ENCODE measurements at regions not wholly inside any gene's neighbourhood (a gene's known extent, or its start where the extent isn't known, plus 50 kb on each side); places are given as distances from the start of the nearest gene placed in this dataset.

DNA sequence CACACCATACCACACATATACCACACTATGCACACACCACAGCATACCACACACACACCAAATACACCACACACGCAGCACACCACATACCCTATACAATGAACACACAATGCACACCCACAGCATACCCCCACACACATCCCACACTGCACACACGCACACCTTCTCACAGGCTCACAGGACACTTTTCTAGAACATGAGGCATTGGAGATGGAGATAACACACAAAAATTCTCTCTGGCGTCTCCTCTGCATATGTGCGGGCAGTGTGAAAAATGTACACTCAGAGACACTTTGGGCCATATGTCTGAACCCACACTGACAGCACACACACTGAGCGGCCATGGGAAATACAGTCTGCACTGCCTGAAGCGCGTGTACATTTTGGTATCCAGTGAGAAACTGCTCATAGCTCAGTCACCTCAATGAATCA lies 278.1 kb downstream of the GADD45G start:
- no peak for DNase-seq (ENCODE audit: low spot score)

DNA sequence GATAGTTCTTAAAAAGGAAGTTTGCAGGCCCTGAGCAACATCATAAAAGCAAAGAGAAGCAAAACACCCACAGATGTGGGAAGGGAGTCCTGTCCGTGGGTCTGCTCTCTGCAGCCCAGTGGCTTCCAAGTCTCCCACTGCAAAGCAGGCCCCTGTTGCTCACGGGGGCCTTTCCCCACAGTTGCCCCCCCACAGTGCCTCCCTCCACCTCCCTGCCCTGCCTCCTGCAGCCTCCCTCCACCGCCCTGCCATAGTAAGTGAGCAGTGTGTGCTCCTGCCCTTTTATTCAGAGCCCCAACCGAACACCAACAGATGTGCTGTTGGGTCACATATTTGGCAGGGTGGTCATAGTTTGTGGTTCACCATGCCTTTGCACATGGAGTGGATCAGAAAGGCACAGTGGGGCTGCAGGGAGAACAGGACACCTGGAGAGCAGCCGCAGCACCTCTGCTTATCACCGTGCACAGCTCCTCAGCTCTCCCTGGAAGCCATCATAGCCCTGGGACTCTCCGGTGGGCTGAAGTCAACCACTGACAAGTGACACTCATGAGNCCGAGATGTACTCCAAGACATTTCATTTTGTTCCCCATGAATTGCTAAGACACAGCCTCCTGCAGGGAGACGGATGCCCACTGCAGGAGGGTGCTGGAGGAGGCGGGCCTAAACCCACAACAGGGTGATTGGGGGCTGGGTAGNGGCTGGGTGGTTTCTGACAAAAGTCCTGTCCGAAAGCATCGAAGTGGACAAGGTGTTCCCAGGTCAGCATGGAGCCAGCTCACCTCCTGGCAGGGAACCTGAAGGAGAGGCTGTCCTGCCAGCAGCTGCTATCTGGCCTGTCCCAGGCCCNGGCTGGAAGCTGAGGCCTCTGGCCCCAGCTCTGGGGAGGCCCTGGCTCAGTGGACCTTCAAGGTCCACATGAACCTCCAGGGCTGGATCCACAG lies 278.9 kb downstream of the GADD45G start:
- DNase-seq (ENCODE audit: low spot score) = no peak

DNA sequence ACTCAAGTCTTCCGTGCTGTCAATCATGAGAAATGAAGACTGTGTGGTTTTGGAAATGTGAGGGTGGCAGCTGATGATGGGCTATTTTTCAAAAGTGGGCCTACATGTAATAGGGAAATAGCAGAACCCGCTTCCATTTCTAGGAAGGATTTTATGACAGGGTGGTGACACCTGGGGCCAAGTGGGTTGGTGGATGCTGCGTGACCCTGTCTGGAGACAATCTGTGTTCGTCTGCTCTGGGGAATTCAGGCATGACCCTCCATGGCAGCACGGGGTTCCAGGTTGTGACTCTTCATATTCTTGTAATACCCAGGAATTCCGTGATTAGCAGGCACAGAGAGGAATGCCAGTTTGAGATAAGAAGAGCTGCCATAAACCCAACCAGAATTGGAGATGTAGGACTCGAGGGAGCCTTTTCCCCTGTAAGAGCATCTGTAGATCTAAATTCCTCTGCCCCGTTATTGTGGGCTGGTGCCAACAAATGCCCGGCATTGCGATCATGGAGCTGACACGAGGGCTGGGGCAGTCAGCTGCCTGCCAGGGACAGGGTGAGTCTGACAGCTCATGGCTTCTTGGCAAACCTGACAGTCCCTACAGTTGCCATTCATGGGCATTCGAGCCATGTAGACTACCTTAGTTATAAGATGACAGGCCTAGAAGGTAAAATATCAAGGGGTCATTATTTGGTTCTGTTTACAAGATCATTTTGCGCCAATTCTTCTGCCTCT lies 279.7 kb downstream of the GADD45G start:
- no peak for DNase-seq (ENCODE audit: low spot score)

DNA sequence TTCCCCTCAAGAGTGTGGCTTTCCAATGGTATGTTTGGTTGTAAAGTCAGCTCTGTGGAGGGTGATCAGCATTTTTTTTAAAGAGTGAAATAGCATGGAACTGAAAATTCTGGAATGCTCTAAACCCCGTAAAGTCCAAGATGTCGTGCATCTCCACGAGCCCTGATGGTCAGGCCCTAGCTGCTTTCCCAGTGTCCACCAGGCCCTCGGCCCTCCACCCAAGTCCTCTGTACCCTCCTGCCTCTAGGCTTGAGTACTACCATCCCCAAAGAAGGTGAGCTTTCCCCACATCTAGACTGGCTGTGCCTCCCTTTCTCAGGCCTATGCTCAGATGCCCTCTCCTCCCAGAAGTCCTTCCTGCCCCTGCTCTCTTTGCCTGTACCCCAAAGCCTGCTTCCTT lies 280.3 kb downstream of the GADD45G start:
- DNase-seq (ENCODE audit: low spot score) = no peak

DNA sequence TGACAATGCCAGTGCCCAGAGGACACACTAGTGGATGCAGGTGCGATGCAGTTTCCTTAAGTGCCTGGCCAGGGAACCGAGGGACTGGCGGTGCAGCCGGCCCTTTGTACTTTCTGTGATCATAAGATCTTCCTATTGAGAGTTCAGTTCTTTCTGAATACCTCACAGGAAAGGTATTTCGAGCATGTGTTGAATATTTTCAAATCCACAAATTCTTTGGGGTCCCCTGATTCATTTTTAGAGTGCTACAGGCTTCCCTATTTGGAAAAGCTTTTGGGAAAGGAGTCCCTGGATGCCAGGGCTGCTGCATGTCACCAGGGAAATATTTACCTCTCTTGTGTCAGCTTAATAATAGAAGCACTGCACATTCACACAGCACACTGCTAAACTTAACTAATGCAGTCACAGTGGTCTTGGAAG lies 281.5 kb downstream of the GADD45G start:
- DNase-seq (ENCODE audit: low spot score) = no peak

DNA sequence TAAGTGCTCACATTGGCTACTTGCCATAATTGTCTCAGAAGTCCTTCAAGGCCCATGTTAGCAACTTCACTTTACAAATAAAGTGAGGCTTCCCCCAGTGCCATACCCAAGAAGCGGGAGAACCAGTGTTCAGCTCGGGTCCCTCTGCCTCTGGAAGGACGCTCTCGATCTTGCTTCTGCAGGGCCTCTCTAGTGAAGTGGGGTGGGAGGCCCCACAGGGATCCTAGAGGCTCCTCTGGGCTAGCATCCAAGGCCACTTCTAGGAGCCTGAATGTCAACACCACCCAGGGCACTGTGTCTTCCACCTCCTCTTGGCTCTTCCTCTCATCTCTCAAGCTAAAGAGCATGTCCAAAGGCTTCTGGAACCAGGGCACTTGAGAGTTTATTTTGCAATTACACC lies 282.5 kb downstream of the GADD45G start:
- no peak for DNase-seq (ENCODE audit: low spot score)

DNA sequence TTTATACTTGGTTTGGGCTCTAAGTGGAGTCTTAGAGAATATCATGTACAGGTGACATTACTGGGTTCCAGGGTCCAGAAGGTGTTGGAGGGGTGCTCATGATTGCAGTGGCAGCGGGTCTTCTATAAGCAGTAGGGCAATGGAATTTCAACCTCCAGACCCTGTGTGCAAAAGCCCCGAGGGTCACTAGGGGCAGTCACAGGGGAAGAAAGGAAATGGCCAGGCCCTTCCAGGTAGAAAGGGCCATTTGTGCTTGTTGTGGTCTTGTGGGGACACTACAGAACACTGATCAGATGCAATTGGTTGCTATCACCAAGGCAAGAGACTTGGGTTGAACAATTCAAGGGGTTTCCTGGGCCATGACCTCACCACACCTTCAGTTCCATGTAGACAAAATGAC lies 283.4 kb downstream of the GADD45G start:
- no peak for DNase-seq (ENCODE audit: low spot score)

DNA sequence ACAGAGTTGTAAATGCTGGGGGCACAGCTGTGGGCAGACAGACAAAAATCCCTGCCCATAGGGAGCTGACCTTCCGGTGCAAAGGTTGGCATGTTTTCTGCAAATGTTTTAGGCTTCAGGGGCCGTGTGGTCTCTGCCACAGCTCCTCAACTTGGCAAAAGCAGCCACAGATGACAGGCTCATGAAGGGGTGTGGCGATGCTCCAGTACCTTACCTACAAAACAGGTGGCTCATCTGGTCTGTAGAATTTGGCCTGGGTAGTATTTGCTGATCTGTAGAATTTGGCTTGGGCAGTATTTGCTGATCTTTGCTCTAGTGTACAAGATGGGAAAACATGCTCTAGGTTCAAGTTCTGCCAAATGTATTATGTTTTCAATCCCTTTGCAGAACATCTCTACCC lies 283.9 kb downstream of the GADD45G start:
- DNase-seq (ENCODE audit: low spot score) = no peak

DNA sequence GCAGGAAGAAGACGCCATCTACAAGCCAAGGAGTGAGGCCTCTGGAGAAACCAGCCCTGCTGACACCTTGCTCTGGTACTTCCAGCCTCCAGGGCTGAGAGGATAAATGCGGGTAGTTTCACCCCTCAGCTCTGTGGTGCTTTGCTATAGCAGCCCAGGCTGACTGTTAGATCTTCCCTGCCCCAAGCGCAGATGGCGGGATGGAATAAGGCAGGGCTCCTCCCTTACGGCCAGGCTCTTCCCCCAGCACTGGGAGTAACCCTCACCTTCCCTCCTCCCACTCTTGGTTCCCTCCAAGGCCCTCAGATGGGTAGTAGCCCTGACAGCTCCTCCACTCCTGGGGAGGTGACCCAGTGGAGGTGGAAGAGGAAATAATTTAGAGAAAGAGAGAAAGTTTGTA lies 285.1 kb downstream of the GADD45G start:
- DNase-seq (ENCODE audit: low spot score) = no peak

DNA sequence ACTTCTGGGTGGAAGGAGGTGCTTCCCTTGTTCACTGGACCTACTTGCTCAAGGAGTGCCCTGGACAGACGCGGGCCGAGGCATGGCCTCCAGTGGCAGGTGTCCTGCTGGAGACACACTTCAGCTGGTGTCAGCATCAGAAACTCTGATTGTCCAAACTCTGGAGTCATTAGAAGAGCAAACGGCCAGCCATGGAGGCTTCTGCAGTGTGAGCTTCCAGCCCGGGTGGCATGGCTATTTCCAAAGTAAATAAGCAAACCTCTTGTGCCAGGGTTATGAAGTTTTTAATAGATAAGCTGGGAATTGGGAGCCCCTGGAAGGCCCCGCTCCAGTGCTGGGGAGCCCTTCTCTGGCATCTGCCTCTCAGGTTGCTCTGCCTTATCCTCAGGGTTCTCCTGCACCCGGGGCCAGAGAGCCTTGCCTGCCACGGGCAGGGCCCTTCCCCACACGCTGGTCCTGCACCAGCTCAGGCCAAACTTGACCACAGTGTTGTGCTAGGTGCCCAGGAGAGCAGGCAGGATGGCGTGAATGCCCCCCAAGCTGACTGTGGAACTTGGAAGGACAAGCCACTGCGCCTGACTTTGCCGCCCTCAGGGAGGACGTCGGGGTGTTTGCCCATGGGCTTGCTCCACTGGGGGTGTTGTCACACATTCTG lies 285.6 kb downstream of the GADD45G start:
- no peak for DNase-seq (ENCODE audit: low spot score)

DNA sequence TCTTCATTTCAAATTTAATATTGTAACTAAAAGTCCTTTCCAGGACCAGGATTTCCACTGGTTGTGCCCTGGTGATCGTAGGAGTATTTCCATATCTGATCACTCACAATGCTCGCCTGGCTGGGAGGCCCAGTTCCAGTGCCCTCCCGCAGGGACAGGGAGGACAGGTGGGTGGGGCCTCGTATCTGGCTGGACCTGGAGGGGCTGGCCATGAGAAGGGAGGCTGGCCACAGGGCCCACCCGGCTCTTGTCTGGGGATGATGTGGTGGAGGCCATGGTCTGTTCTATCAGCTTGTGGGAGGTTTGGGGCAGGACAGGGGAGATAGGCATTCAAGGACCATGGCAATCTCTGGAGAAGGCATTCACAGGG lies 286.4 kb downstream of the GADD45G start:
- DNase-seq (ENCODE audit: low spot score) = no peak

DNA sequence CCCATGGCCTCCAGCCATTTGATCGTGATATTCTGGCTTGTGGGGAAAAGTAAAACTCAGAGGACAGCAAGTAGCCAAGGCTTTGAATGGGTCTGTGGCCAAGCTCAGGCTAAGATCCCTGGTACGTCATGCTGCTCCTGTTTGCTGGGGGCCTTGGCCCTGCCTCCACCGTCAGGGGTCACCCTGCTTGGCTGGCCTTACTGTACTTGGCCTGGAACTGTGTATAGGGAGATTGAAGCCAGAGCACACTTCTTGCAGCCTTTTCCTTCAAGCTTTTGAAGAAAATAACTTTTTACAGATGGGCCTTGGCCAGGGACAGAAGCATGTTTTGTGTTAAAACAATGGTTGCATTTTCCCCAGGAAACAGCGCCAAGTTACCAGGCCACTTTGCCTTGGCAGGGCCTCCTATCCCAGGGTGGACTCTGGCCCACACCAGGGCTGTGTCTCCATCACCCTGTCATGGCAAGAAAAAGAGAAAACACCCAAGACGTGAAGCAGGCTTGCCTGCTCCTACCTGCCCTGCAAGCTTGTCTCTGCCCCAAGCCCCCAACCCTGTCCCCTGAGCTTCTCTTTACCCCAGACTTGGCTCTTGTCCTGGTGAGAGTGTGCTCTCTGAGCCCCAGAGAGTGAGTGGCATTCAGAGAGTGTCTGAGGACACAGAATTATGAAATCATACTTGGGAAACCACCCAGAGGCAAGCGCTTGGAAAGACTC lies 286.9 kb downstream of the GADD45G start:
- DNase-seq (ENCODE audit: low spot score) = peak; percentile 80

DNA sequence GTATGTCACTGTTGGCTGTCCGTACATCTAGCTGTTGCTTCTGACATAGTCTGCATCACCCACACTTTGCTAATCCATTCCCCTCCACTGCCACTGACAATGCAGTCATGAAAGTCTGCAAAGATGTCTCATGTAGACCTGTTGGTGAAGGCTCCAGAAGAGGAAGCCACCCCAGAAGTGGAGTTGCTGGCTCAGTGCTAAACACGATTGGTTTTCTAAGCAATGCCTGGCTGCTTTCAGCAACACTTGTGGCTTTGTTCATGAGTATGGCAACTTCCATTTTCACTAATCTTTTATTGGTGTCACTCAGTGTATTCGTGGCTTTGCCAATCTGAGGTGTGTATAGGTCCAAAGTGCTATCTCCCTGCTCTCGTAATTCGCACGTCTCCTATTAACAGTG lies 288.1 kb downstream of the GADD45G start:
- DNase-seq (ENCODE audit: low spot score) = no peak

DNA sequence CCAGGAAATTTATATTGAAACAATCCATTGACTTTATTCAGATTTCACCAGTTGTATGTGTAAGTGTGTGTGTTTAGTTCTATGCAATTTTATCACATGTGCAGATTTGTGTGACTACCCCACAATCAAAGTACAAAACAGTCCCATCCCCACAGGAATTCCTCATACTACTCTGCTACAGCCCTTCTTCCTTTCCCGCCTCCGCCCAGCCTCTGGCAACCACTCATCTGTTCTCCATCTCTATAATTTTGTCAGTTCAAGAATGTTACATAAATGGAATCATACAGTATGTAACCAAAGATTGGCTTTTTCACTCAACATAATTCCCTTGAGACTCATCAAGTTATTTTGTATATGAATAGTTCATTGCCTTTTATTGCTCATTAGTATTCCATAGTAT lies 289.1 kb downstream of the GADD45G start:
- no peak for DNase-seq (ENCODE audit: low spot score)

DNA sequence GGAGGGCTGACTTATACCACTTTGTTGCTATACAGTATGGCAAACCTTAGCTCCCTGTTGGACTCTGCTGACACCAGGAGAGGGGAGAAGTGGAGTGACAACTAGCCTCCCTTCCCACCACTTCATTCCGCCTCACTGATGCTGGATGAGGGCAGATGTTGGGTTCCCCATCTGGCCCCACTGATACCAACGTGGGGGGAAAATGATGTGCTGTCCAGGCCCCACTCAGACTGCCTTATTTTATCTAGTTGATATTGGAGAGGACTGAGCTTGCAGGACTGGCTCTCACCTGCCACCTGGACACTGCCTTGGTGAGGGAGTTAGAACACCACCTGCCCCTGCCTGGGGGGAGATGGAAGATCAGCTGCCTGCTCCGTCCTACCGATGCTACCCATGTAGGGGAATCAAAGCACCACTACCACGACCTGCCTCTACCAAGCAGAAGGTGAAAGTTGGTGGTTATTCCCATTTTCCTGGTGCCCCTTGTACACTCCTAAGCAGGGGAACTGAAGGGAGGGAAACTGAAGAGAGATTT lies 292.1 kb downstream of the GADD45G start:
- no peak for DNase-seq (ENCODE audit: low spot score)

DNA sequence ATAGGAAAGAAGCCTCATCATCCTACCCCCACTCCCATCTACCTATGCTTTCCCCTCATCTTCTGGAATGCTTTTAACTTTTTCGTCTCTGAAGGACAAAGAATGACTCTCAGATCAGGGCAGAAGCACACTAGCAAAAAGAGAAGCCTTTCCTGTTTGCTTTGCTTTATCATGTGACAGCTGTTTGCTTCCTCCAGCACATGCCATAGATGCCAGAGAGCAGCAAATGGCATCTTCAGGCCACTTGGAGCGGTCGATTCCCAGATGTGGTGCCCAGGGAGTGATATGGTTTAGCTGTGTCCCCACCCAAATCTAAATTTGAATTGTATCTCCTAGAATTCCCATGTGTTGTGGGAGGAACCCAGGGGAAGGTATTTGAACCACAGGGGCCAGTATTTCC lies 294.8 kb downstream of the GADD45G start:
- DNase-seq (ENCODE audit: low spot score) = no peak

DNA sequence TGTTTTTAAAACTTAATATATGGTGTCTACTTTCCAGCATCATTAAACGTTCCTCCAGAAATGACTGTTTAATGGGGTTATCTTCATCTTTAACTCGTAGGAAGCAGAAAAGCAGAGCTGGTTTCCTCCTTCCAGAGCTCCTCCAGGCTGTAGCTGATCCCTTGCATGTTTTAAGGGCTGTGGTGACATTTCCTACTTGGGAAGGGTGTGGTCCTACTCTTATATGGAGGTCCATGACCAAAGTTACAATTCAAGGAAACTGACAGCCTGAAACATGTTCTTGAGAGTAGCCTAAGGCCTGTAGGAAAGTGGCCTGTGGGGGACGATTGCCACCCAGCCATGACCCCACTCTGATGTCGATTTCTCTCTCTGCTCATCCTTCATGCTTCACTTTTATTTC lies 297.1 kb downstream of the GADD45G start:
- no peak for DNase-seq (ENCODE audit: low spot score)

DNA sequence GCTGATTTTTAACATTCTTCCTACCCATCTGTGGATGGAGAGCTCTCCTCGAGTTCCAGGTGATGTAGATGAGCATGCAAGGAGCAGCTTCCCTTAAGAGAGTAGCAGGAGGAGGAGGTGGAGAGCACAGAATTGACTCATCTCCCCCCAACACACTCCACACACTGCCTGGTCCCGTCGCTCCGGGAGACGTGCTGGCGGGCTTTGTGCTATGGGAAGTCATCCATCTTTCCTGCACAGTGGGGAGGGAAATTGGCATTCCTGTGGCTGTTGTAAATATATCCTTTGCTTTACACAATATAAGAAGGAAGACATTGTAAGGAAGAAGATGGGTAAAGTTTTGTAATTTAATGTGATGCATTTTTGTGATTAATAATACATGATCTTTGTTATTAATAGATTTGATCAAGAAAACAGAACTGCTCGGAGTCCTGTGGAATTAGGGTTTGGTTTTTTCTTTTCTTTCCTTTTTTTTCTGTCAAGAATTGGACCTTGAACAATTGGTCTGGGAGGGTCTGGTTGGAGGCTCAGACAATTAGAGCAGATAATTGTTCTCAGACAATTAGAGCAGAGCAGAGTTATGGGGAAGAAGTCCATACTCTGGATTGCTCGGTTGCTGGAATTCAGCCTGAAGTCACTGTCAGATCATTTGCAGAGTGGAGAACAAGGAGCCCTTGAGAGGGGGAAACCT lies 297.8 kb downstream of the GADD45G start:
- no peak for DNase-seq (ENCODE audit: low spot score)

DNA sequence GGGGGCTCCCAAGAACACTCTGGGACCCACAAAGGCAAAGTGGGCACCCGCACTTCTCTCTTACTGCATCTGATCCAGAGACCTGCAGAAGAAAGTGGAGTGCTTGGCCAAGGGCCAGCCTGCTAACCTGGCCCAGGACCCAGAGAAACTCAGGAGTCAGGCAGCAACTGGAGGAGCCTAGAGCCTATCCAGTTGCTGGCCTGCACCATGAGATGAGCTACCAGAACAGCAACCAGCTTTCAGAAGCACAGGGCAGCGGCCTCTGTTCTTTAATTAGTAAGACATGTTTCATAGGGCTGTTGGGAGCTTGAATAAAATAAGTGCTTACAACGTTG lies 298.3 kb downstream of the GADD45G start:
- no peak for DNase-seq (ENCODE audit: low spot score)

DNA sequence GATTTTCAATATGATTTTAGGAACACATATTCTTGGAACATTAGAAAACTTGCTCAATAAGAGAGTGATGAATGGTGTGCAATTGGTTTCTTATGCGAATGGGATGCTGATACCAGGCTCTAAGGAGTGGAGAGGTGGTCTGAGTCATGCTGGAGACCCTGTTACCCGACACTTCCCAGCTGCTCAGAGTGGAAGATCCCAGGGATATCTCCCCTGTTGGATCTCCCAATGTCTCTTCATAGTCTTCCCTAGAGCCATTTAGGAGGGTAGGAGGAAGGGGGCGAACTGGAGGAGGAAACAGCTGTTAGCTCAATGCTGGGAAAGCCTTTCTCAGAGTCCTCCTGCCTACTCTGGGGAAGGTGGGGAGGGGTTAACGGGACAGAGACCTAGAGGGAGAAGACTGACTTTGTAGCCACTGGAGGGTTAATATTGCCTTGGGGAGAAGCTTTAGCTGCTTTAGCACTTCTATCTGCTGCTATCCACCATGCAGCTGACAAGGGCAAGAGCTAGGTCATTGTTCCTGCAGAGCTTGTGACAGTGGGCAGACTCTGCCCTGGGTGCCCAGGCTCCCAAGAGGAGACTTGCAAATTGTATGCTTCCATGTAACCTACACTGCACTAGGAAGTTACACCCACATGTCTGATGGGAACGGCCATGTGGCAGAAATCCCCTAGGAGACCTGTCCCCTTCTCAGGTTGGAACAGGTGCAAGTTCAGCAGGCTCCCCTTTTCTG lies 301.0 kb downstream of the GADD45G start:
- DNase-seq (ENCODE audit: low spot score) = no peak
